GM21576 (cell line): ENCODE measurements at regions not wholly inside any gene's neighbourhood (a gene's known extent, or its start where the extent isn't known, plus 50 kb on each side); places are given as distances from the start of the nearest gene placed in this dataset.

Experiments used
- ATAC-seq: cut with Tn5 transposase; IDR thresholded peaks from one replicate; pipeline ENCODE4 v1.9.1; 2021; ENCODE audit warnings: mild to moderate bottlenecking, moderate library complexity; ENCODE audit not compliant: unreplicated experiment

- peak; percentile 81 for ATAC-seq
These were observed 394.5 kb upstream of the RARB start for GRCh38 chr3:25033407-25034029.

- no peak for ATAC-seq
These were observed 392.5 kb upstream of the RARB start for GRCh38 chr3:25035526-25035925.

DNA sequence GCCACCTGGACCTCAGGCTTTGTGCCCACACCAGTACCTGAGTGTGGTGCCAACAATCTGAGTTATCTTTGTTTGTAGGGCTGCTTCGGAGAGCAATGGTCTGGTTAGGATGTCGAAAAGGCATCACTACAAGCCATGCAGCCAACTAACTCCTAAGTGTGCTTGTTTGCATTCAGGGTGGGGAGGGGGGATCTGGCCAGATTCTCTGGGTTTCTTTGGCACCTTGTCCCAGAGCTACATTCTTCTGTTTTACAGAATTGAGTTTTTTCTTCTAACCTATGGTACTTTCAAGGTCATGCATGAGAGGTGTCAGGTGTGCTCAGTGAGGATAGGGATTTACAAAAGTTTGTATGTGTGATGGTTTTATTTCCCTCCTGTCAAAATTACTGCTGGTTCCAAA is 391.4 kb upstream of the RARB start:
- no peak for ATAC-seq

DNA sequence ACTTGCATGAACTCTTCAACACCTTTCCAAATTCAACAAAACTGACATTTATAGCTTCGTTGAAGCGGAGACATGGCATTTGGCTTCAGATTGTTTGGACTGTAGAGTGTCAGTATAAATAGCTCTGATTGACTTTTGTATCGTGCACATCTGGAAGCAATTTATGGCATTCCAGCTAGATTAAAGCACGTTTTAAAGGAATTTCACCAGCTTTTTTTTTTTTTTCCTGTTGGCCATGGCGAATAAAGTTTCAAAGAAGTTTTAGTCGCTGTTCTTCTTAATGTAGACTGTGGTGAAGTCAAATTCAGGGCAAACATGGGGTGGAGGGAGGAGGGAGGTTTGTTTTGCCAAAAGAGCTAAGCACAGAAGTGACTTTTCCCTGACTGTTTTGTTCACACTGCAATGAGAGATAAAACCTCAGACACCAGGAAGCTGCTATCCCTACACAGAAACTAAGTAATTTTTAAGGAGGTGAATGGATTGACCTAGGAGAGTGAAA is 391.0 kb upstream of the RARB start:
- ATAC-seq = no peak

DNA sequence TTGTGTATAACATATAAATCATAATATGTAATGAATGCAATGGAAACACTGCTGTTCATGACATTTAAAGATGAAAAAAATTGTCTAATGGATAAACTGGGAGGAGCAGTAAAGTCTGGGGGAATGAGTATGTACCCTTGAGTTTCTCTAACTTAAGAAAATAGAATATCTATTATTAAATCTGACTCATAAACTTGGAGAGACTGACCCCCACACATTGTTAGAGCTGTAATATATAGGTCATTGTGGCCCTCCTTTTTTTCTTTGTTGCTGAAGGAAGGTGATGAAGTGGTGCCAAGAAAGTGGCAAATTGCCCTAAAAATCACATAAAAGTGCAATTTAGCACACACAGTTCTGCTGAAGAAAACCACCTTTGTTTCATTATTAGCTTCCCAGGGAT is 389.8 kb upstream of the RARB start:
- ATAC-seq = no peak

- ATAC-seq = no peak
These were observed 389.1 kb upstream of the RARB start for GRCh38 chr3:25038922-25039321.

DNA sequence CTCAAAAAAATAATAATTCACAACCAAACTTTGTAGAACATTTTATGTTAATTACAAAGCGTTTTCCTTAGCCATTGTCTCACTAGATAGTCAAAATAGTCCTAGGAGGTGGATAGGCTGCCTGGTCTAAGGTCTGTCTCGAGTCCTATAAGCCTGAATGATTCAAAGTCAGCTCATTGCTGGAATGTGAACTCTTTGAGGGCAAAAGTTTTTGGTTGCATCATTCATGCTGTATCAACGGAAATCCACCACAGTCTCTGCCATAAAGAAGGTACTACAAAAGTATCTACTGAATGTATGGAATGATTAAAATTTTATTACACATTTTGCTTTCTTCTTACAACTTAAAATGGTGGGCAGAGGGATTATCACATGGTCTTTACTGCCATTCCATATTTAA is 387.3 kb upstream of the RARB start:
- no peak for ATAC-seq

- no peak for ATAC-seq
These were observed 386.0 kb upstream of the RARB start for GRCh38 chr3:25041871-25042584.

DNA sequence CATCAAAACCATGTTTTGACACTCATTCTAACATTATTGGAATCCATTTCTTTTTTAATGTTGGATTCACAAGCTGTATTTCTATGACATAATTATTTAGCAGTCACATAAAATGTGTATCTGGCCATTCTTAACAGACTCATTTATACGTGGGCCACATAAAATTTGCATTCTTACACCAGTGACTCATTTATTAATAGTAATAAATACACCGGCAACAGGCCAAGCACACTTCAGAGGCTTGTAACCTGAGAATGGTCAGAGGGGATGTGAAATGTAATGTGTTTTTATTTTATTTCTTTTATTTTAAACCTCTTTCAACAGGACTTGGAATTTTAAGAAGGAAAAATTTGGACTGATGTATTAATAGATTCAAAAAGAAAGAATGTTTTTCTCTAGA is 384.9 kb upstream of the RARB start:
- ATAC-seq = no peak

DNA sequence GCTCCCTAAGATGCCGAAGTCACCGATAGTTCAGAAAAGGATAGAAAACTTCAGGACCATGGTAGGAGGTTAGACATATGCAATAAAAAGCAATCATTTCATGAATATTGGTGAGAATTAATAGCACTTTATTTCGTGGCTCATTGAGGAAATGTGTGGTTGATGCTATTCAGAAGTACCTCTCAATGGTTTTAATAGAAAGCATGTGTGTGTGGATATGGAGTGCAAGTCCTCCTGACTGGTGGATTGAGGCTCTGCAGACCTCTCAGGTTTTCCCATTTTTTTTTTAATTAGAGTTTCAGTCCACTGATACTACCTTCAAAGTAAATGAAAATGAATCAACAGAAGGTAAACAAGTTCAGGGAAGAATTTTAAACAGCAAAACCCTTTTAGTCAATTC is 384.3 kb upstream of the RARB start:
- no peak for ATAC-seq

GRCh38 chr3:25044762-25045710 is 383.0 kb upstream of the RARB start:
- ATAC-seq = no peak

GRCh38 chr3:25046911-25047771 is 380.9 kb upstream of the RARB start:
- ATAC-seq = no peak

GRCh38 chr3:25049304-25049703 is 378.8 kb upstream of the RARB start:
- ATAC-seq = no peak

GRCh38 chr3:25053360-25053759 is 374.7 kb upstream of the RARB start:
- no peak for ATAC-seq

- ATAC-seq = no peak
These were observed 371.9 kb upstream of the RARB start for GRCh38 chr3:25056036-25056755.

DNA sequence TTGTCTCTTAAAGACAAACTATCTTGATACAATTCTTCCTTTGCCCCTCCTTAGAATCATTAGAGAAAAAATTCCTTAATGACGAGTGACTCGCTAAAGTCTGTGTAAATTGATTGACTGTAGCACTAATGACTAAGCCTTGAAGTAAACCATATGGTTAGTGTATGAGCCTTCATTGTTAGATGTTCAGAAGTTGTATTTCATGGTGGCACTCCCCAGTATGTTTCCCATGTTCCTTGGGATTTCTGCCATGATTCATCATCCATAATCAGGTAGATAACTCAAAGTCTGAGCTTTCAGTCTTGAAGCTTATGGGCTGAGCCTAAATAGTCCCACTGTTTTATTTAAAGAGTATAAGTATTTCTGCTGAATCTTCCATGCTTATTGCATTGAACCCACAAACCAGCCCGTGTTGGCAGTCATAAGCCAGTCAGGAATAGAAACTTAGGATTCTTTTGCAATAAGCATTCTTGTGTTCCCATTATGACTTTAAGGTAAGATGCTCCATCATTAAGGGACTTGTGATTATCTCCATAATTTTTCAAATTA is 371.2 kb upstream of the RARB start:
- ATAC-seq = no peak

DNA sequence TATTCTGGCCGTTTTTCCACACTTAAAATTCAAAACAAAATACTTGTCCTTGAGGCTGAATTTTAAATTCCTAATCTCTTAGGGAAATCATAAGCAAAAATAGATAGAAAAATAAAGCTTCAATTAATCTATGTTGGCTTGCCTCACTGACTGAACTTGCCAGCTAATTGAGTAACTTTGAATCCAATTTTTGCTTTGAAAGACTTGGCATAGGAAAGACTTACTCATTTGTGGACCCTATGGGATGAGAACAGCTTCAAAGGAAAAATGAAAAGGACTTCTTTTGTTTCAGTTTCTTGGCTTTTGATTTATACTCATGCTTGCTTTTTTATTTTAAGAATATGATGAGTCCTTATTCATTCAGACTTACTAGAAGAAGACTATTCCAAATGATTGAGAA is 370.7 kb upstream of the RARB start:
- no peak for ATAC-seq

GRCh38 chr3:25064681-25065080 is 363.4 kb upstream of the RARB start:
- no peak for ATAC-seq

GRCh38 chr3:25069970-25070369 is 358.1 kb upstream of the RARB start:
- ATAC-seq = no peak

GRCh38 chr3:25071846-25072245 is 356.2 kb upstream of the RARB start:
- no peak for ATAC-seq
